GM23338 (cell line): ENCODE measurements at regions not wholly inside any gene's neighbourhood (a gene's known extent, or its start where the extent isn't known, plus 50 kb on each side); places are given as distances from the start of the nearest gene placed in this dataset.

ENCODE experiments used
- ATAC-seq: fragments of 200-7000 bp; cut with Tn5 transposase; 3 replicates; pipeline ENCODE4 v1.9.1; 2020
- DNase-seq: peaks from one replicate; pipeline ENCODE4 v3.0.0-alpha.2; 2015; ENCODE audit warnings: low spot score
- H2AFZ ChIP-seq: fragments of 200-600 bp; sonication (generic); 2 replicates; pipeline ENCODE4 v1.8.0; 2016; ENCODE audit warnings: antibody characterized with exemption, mild to moderate bottlenecking, moderate library complexity
- H3F3A ChIP-seq: fragments of 200-600 bp; sonication (generic); replicated peaks from 2 replicates; pipeline ENCODE4 v1.8.0; 2017; ENCODE audit warnings: antibody characterized with exemption, mixed run types, low read depth
- H3K27ac ChIP-seq: fragments of 200-600 bp; sonication (generic); 2 replicates; pipeline ENCODE4 v1.6.1; 2016; ENCODE audit warnings: low read depth
- H3K27me3 ChIP-seq: fragments of 200-600 bp; sonication (generic); 2 replicates; pipeline ENCODE4 v1.8.0; 2016; ENCODE audit warnings: mild to moderate bottlenecking, mixed run types, moderate library complexity; ENCODE audit not compliant: insufficient read depth
- H3K36me3 ChIP-seq: fragments of 200-600 bp; sonication (generic); 2 replicates; pipeline ENCODE4 v1.8.0; 2016; ENCODE audit warnings: mild to moderate bottlenecking; ENCODE audit not compliant: insufficient read depth
- H3K4me1 ChIP-seq: fragments of 200-600 bp; sonication (generic); 2 replicates; pipeline ENCODE4 v1.8.0; 2016; ENCODE audit warnings: mild to moderate bottlenecking, moderate library complexity; ENCODE audit not compliant: insufficient read depth
- H3K4me2 ChIP-seq: fragments of 200-600 bp; sonication (generic); 2 replicates; pipeline ENCODE4 v1.7.1; 2017; ENCODE audit warnings: mixed run types
- H3K4me3 ChIP-seq: fragments of 200-600 bp; sonication (generic); 2 replicates; pipeline ENCODE4 v1.6.1; 2016; ENCODE audit warnings: mixed run types
- H3K79me2 ChIP-seq: fragments of 200-600 bp; sonication (generic); replicated peaks from 2 replicates; pipeline ENCODE4 v1.8.0; 2017; ENCODE audit warnings: mild to moderate bottlenecking; ENCODE audit not compliant: insufficient read depth
- H3K9me2 ChIP-seq: fragments of 200-600 bp; sonication (generic); 2 replicates; pipeline ENCODE4 v1.8.0; 2017; ENCODE audit not compliant: insufficient read depth
- H4K20me1 ChIP-seq: fragments of 200-600 bp; sonication (generic); replicated peaks from 2 replicates; pipeline ENCODE4 v1.8.0; 2017; ENCODE audit warnings: mild to moderate bottlenecking; ENCODE audit not compliant: insufficient read depth
- H3K27ac Mint-ChIP-seq: 2 replicates; pipeline ENCODE4 v1.8.0; 2020; ENCODE audit warnings: inconsistent platforms, mild to moderate bottlenecking, moderate library complexity, mixed read lengths
- H3K27me3 Mint-ChIP-seq: 3 replicates; pipeline ENCODE4 v1.8.0; 2022; ENCODE audit warnings: low read depth, mild to moderate bottlenecking, moderate library complexity, mixed read lengths, inconsistent platforms; ENCODE audit not compliant: insufficient read depth, poor library complexity
- H3K36me3 Mint-ChIP-seq: 3 replicates; pipeline ENCODE4 v1.8.0; 2021; ENCODE audit warnings: low read depth, mild to moderate bottlenecking, inconsistent platforms, moderate library complexity, mixed read lengths
- H3K4me1 Mint-ChIP-seq: 3 replicates; pipeline ENCODE4 v1.8.0; 2020; ENCODE audit warnings: mild to moderate bottlenecking, inconsistent platforms, mixed read lengths
- H3K4me3 Mint-ChIP-seq: 3 replicates; pipeline ENCODE4 v1.8.0; 2021; ENCODE audit warnings: moderate library complexity, mild to moderate bottlenecking, inconsistent platforms, mixed read lengths
- H3K9me3 Mint-ChIP-seq: 3 replicates; pipeline ENCODE4 v1.8.0; 2020; ENCODE audit warnings: moderate library complexity, mild to moderate bottlenecking, inconsistent platforms, mixed read lengths
- CREB1 ChIP-seq: fragments of 250-450 bp; sonication (Bioruptor Pico); IDR thresholded peaks from 2 replicates; pipeline ENCODE4 v1.5.0; 2020; ENCODE audit warnings: low read depth, mild to moderate bottlenecking, moderate library complexity
- CTCF ChIP-seq, 2 experiments: fragments of 200-600 bp in 1 of 2; sonication (generic) in 1 of 2; conservative IDR thresholded peaks; 2 replicates each; pipeline versions ENCODE4 v1.5.1 to v1.6.1; 2016 to 2017; ENCODE audit warnings: antibody characterized with exemption in 2 of 2, low read depth in 2 of 2, mild to moderate bottlenecking in 2 of 2, moderate library complexity in 1 of 2
- ETS1 ChIP-seq: IDR thresholded peaks from 2 replicates; pipeline ENCODE4 v1.6.1; 2016; ENCODE audit warnings: antibody characterized with exemption
- EZH2 ChIP-seq: fragments of 200-600 bp; sonication (generic); IDR thresholded peaks from one replicate; pipeline ENCODE4 v1.8.0; 2017; ENCODE audit warnings: antibody characterized with exemption, mild to moderate bottlenecking, low read depth; ENCODE audit not compliant: unreplicated experiment
- EZH2phosphoT487 ChIP-seq: fragments of 200-600 bp; sonication (generic); IDR thresholded peaks from one replicate; pipeline ENCODE4 v1.8.1; 2018; ENCODE audit warnings: antibody characterized with exemption; ENCODE audit not compliant: unreplicated experiment
- JUNB ChIP-seq: IDR thresholded peaks from one replicate; pipeline ENCODE4 v1.6.1; 2016; ENCODE audit warnings: antibody characterized with exemption; ENCODE audit not compliant: unreplicated experiment
- NANOG ChIP-seq: IDR thresholded peaks from 2 replicates; pipeline ENCODE4 v1.6.1; 2016; ENCODE audit warnings: antibody characterized with exemption, borderline replicate concordance
- POLR2AphosphoS5 ChIP-seq: IDR thresholded peaks from 2 replicates; pipeline ENCODE4 v1.6.1; 2016; ENCODE audit warnings: antibody characterized with exemption, low read depth
- STAT1 ChIP-seq: IDR thresholded peaks from one replicate; pipeline ENCODE4 v1.6.1; 2016; ENCODE audit warnings: antibody characterized with exemption; ENCODE audit not compliant: unreplicated experiment
- ZNF114 ChIP-seq: fragments of 250-450 bp; sonication (Bioruptor Pico); IDR thresholded peaks from 2 replicates; pipeline ENCODE4 v1.5.0; 2020; ENCODE audit warnings: mild to moderate bottlenecking, moderate library complexity
- ZNF331 ChIP-seq: fragments of 250-450 bp; sonication (Bioruptor Pico); IDR thresholded peaks from 2 replicates; pipeline ENCODE4 v1.5.0; 2020; ENCODE audit warnings: low read depth, mild to moderate bottlenecking, moderate library complexity
- ZNF462 ChIP-seq: fragments of 250-450 bp; sonication (Bioruptor Pico); IDR thresholded peaks from 2 replicates; pipeline ENCODE4 v1.5.0; 2020; ENCODE audit warnings: mild to moderate bottlenecking, moderate library complexity

GRCh38 chr2:111688482-111688881 lies 195.5 kb downstream of the ANAPC1 start:
- Histone ChIP-seq H3K79me2 (no peaks in the 10 kb centered on the region), H3K27ac (no peak overlapping the region), H3F3A (no peaks in the 10 kb centered on the region), H3K27me3 (no peaks in the 10 kb centered on the region), H3K4me2 (no peak overlapping the region), H3K4me1 (no peaks in the 10 kb centered on the region), H2AFZ (no peak overlapping the region), H4K20me1 (no peaks in the 10 kb centered on the region), H3K4me3 (no peak overlapping the region), H3K36me3 (no peaks in the 10 kb centered on the region), H3K9me2 (no peaks in the 10 kb centered on the region; the same call in 1 of the 2 replicates)
- H3K4me1 Mint-ChIP-seq = no peaks in the 10 kb centered on the region
- H3K27me3 Mint-ChIP-seq = peaks cover 3% of the 10 kb centered on the region
- H3K27ac Mint-ChIP-seq = no peak overlapping the region
- no peaks in the 10 kb centered on the region; the same call in 1 of the 3 replicates for H3K9me3 Mint-ChIP-seq
- no peaks in the 10 kb centered on the region; the same call in 2 of the 3 replicates for H3K36me3 Mint-ChIP-seq
- ATAC-seq = no peak
- DNase-seq = no peak
- no peak overlapping the region for H3K4me3 Mint-ChIP-seq
- no peak for TF ChIP-seq JUNB
- TF ChIP-seq ZNF114 (CRISPR knock-in tag) = no peak
- TF ChIP-seq EZH2 = no peak
- no peak for TF ChIP-seq NANOG

- no peak overlapping the region for H3K4me2 ChIP-seq
- Mint-ChIP-seq H3K4me1 (no peaks in the 10 kb centered on the region), H3K9me3 (no peaks in the 10 kb centered on the region; the same call in 1 of the 3 replicates), H3K27me3 (peaks cover 5% of the 10 kb centered on the region), H3K36me3 (no peaks in the 10 kb centered on the region), H3K4me3 (no peak overlapping the region), H3K27ac (no peak overlapping the region)
- no peak overlapping the region for H3K27ac ChIP-seq
- H3K4me3 ChIP-seq = no peak overlapping the region
- no peaks in the 10 kb centered on the region for H3K36me3 ChIP-seq
- H3F3A ChIP-seq = no peaks in the 10 kb centered on the region
- DNase-seq (no peak), ATAC-seq (no peak)
- no peaks in the 10 kb centered on the region for H3K27me3 ChIP-seq
- no peaks in the 10 kb centered on the region for H3K4me1 ChIP-seq
- no peaks in the 10 kb centered on the region for H4K20me1 ChIP-seq
- no peaks in the 10 kb centered on the region for H3K79me2 ChIP-seq
- no peaks in the 10 kb centered on the region; the same call in 1 of the 2 replicates for H3K9me2 ChIP-seq
- no peak overlapping the region for H2AFZ ChIP-seq
- TF ChIP-seq ETS1 = no peak
- no peak for TF ChIP-seq CREB1 (CRISPR knock-in tag)
- TF ChIP-seq EZH2 = no peak
- TF ChIP-seq POLR2AphosphoS5 = no peak
- no peak for TF ChIP-seq EZH2phosphoT487
- TF ChIP-seq ZNF462 (CRISPR knock-in tag) = no peak
- TF ChIP-seq STAT1 = no peak
- TF ChIP-seq ZNF114 (CRISPR knock-in tag) = no peak
- no peak for TF ChIP-seq NANOG
- no peak for TF ChIP-seq ZNF331 (CRISPR knock-in tag)
- no peak for TF ChIP-seq CTCF (conservative IDR thresholded peaks at IDR 0.05; ENCODE audit: low read depth in 2 of 2)
Observed at GRCh38 chr2:111689174-111689573, 194.8 kb downstream of the ANAPC1 start.
